ENCODE measurements at regions not wholly inside any gene's neighbourhood (a gene's known extent, or its start where the extent isn't known, plus 50 kb on each side); places are given as distances from the start of the nearest gene placed in this dataset.

DNA sequence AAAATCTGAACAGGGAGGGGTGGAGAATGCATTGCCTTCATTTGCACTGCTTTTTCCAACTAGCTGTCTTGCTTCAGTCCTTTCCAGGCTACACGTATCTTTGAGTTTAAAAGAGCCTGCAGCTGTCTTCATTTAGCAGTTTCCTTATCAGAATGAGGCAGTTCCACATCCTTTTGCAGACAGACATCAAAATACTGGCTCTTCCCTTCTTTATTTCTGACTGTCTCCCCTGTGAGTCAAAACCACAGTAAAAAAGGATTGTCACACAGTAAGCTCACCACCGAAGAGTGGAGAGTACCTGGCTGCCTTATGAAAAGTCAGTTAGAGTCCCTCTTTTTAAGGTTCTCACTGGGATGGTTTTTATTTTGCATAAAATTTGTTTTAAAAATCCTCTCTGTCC is 205.5 kb upstream of the CD96 start (continued):
- TF ChIP-seq, protein P1, sequence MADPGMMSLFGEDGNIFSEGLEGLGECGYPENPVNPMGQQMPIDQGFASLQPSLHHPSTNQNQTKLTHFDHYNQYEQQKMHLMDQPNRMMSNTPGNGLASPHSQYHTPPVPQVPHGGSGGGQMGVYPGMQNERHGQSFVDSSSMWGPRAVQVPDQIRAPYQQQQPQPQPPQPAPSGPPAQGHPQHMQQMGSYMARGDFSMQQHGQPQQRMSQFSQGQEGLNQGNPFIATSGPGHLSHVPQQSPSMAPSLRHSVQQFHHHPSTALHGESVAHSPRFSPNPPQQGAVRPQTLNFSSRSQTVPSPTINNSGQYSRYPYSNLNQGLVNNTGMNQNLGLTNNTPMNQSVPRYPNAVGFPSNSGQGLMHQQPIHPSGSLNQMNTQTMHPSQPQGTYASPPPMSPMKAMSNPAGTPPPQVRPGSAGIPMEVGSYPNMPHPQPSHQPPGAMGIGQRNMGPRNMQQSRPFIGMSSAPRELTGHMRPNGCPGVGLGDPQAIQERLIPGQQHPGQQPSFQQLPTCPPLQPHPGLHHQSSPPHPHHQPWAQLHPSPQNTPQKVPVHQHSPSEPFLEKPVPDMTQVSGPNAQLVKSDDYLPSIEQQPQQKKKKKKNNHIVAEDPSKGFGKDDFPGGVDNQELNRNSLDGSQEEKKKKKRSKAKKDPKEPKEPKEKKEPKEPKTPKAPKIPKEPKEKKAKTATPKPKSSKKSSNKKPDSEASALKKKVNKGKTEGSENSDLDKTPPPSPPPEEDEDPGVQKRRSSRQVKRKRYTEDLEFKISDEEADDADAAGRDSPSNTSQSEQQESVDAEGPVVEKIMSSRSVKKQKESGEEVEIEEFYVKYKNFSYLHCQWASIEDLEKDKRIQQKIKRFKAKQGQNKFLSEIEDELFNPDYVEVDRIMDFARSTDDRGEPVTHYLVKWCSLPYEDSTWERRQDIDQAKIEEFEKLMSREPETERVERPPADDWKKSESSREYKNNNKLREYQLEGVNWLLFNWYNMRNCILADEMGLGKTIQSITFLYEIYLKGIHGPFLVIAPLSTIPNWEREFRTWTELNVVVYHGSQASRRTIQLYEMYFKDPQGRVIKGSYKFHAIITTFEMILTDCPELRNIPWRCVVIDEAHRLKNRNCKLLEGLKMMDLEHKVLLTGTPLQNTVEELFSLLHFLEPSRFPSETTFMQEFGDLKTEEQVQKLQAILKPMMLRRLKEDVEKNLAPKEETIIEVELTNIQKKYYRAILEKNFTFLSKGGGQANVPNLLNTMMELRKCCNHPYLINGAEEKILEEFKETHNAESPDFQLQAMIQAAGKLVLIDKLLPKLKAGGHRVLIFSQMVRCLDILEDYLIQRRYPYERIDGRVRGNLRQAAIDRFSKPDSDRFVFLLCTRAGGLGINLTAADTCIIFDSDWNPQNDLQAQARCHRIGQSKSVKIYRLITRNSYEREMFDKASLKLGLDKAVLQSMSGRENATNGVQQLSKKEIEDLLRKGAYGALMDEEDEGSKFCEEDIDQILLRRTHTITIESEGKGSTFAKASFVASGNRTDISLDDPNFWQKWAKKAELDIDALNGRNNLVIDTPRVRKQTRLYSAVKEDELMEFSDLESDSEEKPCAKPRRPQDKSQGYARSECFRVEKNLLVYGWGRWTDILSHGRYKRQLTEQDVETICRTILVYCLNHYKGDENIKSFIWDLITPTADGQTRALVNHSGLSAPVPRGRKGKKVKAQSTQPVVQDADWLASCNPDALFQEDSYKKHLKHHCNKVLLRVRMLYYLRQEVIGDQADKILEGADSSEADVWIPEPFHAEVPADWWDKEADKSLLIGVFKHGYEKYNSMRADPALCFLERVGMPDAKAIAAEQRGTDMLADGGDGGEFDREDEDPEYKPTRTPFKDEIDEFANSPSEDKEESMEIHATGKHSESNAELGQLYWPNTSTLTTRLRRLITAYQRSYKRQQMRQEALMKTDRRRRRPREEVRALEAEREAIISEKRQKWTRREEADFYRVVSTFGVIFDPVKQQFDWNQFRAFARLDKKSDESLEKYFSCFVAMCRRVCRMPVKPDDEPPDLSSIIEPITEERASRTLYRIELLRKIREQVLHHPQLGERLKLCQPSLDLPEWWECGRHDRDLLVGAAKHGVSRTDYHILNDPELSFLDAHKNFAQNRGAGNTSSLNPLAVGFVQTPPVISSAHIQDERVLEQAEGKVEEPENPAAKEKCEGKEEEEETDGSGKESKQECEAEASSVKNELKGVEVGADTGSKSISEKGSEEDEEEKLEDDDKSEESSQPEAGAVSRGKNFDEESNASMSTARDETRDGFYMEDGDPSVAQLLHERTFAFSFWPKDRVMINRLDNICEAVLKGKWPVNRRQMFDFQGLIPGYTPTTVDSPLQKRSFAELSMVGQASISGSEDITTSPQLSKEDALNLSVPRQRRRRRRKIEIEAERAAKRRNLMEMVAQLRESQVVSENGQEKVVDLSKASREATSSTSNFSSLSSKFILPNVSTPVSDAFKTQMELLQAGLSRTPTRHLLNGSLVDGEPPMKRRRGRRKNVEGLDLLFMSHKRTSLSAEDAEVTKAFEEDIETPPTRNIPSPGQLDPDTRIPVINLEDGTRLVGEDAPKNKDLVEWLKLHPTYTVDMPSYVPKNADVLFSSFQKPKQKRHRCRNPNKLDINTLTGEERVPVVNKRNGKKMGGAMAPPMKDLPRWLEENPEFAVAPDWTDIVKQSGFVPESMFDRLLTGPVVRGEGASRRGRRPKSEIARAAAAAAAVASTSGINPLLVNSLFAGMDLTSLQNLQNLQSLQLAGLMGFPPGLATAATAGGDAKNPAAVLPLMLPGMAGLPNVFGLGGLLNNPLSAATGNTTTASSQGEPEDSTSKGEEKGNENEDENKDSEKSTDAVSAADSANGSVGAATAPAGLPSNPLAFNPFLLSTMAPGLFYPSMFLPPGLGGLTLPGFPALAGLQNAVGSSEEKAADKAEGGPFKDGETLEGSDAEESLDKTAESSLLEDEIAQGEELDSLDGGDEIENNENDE (IDR thresholded peaks at IDR 0.05; ENCODE audit: insufficient replicate concordance, low read length): no peak
- TF ChIP-seq, protein P2, sequence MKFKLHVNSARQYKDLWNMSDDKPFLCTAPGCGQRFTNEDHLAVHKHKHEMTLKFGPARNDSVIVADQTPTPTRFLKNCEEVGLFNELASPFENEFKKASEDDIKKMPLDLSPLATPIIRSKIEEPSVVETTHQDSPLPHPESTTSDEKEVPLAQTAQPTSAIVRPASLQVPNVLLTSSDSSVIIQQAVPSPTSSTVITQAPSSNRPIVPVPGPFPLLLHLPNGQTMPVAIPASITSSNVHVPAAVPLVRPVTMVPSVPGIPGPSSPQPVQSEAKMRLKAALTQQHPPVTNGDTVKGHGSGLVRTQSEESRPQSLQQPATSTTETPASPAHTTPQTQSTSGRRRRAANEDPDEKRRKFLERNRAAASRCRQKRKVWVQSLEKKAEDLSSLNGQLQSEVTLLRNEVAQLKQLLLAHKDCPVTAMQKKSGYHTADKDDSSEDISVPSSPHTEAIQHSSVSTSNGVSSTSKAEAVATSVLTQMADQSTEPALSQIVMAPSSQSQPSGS (IDR thresholded peaks at IDR 0.05; ENCODE audit: low read length): no peak
- TF ChIP-seq BACH1 (IDR thresholded peaks at IDR 0.05; ENCODE audit: low read length) (no peak), CTBP2 (IDR thresholded peaks at IDR 0.05; ENCODE audit: borderline replicate concordance, insufficient read depth, insufficient read length, low read length) (no peak), POLR2AphosphoS5 (IDR thresholded peaks at IDR 0.05; ENCODE audit: low read depth, low read length) (no peak), FOSL1 (IDR thresholded peaks at IDR 0.05; ENCODE audit: insufficient read depth, low read depth, low read length) (no peak)

Measured in H1 (cell line).